ENCODE measurements at regions not wholly inside any gene's neighbourhood (a gene's known extent, or its start where the extent isn't known, plus 50 kb on each side); places are given as distances from the start of the nearest gene placed in this dataset.

GRCh38 chr1:187665483-187665882 lies 836.7 kb downstream of the PLA2G4A start:
- H3K4me3 ChIP-seq (ENCODE audit: low read length) = no peak overlapping the region
- no peak for DNase-seq (ENCODE audit: low read depth)
- no peak for TF ChIP-seq CTCF (conservative IDR thresholded peaks at IDR 0.05; ENCODE audit: low read depth, low read length)

- TF ChIP-seq CTCF (conservative IDR thresholded peaks at IDR 0.05; ENCODE audit: low read depth, low read length) = no peak
Observed at GRCh38 chr1:187680823-187681222, 852.1 kb downstream of the PLA2G4A start.

GRCh38 chr1:187682112-187682511 lies 853.4 kb downstream of the PLA2G4A start:
- no peak for DNase-seq (ENCODE audit: low read depth)
- TF ChIP-seq CTCF (conservative IDR thresholded peaks at IDR 0.05; ENCODE audit: low read depth, low read length) = no peak
- H3K4me3 ChIP-seq (ENCODE audit: low read length) = no peak overlapping the region

More at GRCh38 chr1:187680823-187681222, 852.1 kb downstream of the PLA2G4A start:
- DNase-seq (ENCODE audit: low read depth) = peak; percentile 91
- H3K4me3 ChIP-seq (ENCODE audit: low read length) = no peak overlapping the region

GRCh38 chr1:187685333-187685732 lies 856.6 kb downstream of the PLA2G4A start:
- no peak for TF ChIP-seq CTCF (conservative IDR thresholded peaks at IDR 0.05; ENCODE audit: low read depth, low read length)
- peak; percentile 51 for DNase-seq (ENCODE audit: low read depth)
- no peak overlapping the region for H3K4me3 ChIP-seq (ENCODE audit: low read length)

GRCh38 chr1:187689129-187689528 lies 860.4 kb downstream of the PLA2G4A start:
- H3K4me3 ChIP-seq (ENCODE audit: low read length) = no peak overlapping the region
- DNase-seq (ENCODE audit: low read depth) = peak; percentile 87
- TF ChIP-seq CTCF (conservative IDR thresholded peaks at IDR 0.05; ENCODE audit: low read depth, low read length) = no peak

GRCh38 chr1:187691439-187691838 lies 862.7 kb downstream of the PLA2G4A start:
- no peak for TF ChIP-seq CTCF (conservative IDR thresholded peaks at IDR 0.05; ENCODE audit: low read depth, low read length)
- no peak overlapping the region for H3K4me3 ChIP-seq (ENCODE audit: low read length)
- DNase-seq (ENCODE audit: low read depth) = no peak

- TF ChIP-seq CTCF (conservative IDR thresholded peaks at IDR 0.05; ENCODE audit: low read depth, low read length) = no peak
- H3K4me3 ChIP-seq (ENCODE audit: low read length) = no peak overlapping the region
- DNase-seq (ENCODE audit: low read depth) = no peak
Observed at GRCh38 chr1:187692799-187693198, 864.0 kb downstream of the PLA2G4A start.

Data from retinal pigment epithelial cell (primary cell).